Prostate gland (tissue), 2 donors: ENCODE measurements at regions not wholly inside any gene's neighbourhood (a gene's known extent, or its start where the extent isn't known, plus 50 kb on each side); places are given as distances from the start of the nearest gene placed in this dataset.
"Not testable (repeated sequence)": the region's sequence is repeated elsewhere in the genome, so short reads cannot be mapped to it uniquely, and the experiment has no call there.

Source experiments
- CTCF ChIP-seq, 4 experiments: fragments of 200-600 bp in 2 of 4; fragments of 450-650 bp in 2 of 4; sonication (generic) in 2 of 4; IDR thresholded peaks; 1 replicate in 3 of 4; 2 replicates in 1 of 4; pipeline ENCODE4 v1.5.1; 2016 to 2019; ENCODE audit warnings: antibody characterized with exemption in 4 of 4, mild to moderate bottlenecking in 2 of 4, moderate library complexity in 2 of 4
- POLR2A ChIP-seq: fragments of 450-650 bp; IDR thresholded peaks from one replicate; pipeline ENCODE4 v1.6.1; 2016; ENCODE audit warnings: antibody characterized with exemption, mild to moderate bottlenecking
- POLR2AphosphoS5 ChIP-seq: sonication (generic); formaldehyde crosslinking; IDR thresholded peaks from one replicate; pipeline ENCODE4 v1.6.1; 2017; ENCODE audit warnings: antibody characterized with exemption

GRCh38 chr6:27008613-27009012 lies 238.9 kb upstream of the PRSS16 start:
- TF ChIP-seq CTCF (IDR thresholded peaks at IDR 0.05); POLR2A; POLR2AphosphoS5: not testable (repeated sequence)
